Skeletal muscle cell (primary cell): ENCODE measurements at regions not wholly inside any gene's neighbourhood (a gene's known extent, or its start where the extent isn't known, plus 50 kb on each side); places are given as distances from the start of the nearest gene placed in this dataset.
"Not testable (repeated sequence)": the region's sequence is repeated elsewhere in the genome, so short reads cannot be mapped to it uniquely, and the experiment has no call there.

Experiments used
- DNase-seq: peaks from one replicate; pipeline ENCODE4 v3.0.0-alpha.2; 2010; ENCODE audit warnings: low read depth
- H3K4me3 ChIP-seq: 2 replicates; pipeline ENCODE4 v1.5.1; 2011; ENCODE audit warnings: low read depth, mild to moderate bottlenecking, control low read depth, low read length, moderate library complexity

GRCh38 chrX:150094996-150095395 is 156.7 kb upstream of the EOLA2 start:
- DNase-seq: no peak
- no peak overlapping the region for H3K4me3 ChIP-seq

DNA sequence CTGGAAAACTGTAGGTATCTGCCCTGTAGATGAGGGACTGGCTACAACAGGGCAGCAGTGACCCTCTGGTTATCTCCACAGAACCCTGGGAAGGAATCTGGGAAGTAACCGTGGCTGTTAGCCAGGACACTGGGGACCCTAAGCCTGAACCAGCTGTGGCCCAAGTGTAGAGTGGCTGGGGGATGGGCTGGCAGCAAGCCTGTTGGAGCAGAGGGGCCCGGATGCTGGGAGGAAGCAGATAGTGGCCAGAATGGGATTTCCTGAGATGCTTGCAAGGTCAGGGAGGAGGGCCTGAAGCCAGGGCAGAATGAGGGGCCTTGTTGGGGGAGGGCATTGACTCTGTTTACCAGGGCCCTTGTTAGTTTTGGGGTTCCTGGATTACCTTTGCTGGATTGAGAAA is 161.0 kb upstream of the EOLA2 start:
- DNase-seq: no peak
- H3K4me3 ChIP-seq: no peak overlapping the region

DNA sequence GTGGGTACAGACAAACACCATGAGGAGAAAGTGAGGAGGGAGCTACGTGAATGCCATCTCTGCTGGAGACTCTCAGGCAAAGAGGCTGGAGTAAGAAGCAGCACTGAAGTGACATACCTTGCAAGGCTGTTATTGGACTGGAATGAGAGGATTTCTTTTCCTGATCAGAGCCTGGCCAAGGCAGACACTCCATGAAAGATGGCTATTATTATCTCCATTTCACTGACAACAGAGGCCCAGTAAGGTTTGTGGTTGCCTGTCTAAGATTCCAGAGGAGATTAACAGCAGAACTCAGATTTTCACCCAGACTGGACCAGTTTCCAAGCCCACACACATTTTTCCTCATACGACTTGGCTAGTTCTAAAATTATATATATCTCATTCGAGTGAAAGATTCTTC is 162.0 kb upstream of the EOLA2 start:
- H3K4me3 ChIP-seq: no peak overlapping the region
- DNase-seq: no peak

- DNase-seq: no peak
Observed at GRCh38 chrX:150118476-150118875, 180.2 kb upstream of the EOLA2 start.

GRCh38 chrX:150119323-150119722 is 181.0 kb upstream of the EOLA2 start:
- no peak for DNase-seq
- H3K4me3 ChIP-seq: no peak overlapping the region

More at GRCh38 chrX:150118476-150118875, 180.2 kb upstream of the EOLA2 start:
- H3K4me3 ChIP-seq: no peak overlapping the region

DNA sequence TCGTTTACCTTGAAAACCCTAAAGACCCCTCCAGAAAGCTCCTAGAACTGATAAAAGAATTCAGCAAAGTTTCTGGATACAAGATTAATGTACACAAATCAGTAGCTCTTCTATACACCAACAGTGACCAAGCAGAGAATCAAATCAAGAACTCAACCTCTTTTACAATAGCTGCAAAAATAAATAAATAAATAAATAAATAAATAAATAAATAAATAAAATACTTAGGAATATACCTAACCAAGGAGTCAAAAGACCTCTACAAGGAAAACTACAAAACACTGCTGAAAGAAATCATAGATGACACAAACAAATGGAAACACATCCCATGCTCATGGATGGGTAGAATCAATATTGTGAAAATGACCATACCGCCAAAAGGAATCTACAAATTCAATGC is 186.8 kb upstream of the EOLA2 start:
- not testable (repeated sequence) for H3K4me3 ChIP-seq, DNase-seq

GRCh38 chrX:150127216-150127615 is 188.9 kb upstream of the EOLA2 start:
- no peak for DNase-seq
- H3K4me3 ChIP-seq: no peak overlapping the region

- DNase-seq: no peak
- no peak overlapping the region for H3K4me3 ChIP-seq
Observed at GRCh38 chrX:150143721-150144440, 205.6 kb upstream of the EOLA2 start.

- no peak for DNase-seq
- H3K4me3 ChIP-seq: no peak overlapping the region
Observed at GRCh38 chrX:150146271-150146896, 208.1 kb upstream of the EOLA2 start.

DNA sequence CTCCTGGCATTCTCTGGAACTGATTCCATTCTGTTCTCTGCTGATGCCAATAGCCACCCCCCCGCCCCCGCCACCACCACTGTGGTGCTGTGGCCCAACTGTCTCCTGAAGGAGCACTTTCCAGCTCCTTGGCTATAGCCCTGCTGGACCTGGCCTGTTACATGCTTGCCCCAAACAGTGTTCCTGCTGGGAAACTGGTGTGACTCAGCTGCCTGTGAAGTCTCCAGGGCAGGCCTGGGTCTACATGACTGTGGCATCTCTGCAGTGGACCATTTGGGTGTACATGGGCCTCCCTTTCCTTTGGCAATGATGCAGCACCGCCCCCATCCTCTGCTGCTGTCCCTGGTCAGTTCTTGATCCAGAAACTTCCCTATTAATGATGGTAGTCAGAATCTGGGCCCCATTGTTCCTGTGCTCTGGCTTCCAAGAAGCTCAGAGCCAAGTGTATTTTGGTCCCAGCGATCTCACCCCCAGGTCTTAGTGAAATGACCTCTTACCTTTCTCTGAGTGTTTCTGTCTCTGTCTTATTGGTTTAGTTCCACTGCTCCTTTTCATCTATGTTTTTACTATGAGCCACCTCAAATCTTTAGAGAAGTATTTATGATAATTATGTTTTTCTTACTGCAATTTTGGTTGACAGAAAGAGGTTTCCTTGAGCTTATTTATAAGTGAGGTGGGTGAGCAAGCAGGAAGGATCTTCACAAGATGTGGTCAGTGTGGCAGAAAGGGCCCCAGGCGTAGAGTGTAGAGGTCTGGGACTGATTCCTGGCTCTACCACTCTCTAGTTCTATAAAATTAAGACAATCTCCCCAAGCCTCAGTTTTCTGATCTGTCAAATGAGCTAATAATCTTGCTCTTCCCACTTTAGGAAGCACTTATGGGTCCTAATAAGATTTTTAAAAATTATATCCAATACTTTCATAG is 210.7 kb upstream of the EOLA2 start:
- DNase-seq: no peak
- no peak overlapping the region for H3K4me3 ChIP-seq

DNA sequence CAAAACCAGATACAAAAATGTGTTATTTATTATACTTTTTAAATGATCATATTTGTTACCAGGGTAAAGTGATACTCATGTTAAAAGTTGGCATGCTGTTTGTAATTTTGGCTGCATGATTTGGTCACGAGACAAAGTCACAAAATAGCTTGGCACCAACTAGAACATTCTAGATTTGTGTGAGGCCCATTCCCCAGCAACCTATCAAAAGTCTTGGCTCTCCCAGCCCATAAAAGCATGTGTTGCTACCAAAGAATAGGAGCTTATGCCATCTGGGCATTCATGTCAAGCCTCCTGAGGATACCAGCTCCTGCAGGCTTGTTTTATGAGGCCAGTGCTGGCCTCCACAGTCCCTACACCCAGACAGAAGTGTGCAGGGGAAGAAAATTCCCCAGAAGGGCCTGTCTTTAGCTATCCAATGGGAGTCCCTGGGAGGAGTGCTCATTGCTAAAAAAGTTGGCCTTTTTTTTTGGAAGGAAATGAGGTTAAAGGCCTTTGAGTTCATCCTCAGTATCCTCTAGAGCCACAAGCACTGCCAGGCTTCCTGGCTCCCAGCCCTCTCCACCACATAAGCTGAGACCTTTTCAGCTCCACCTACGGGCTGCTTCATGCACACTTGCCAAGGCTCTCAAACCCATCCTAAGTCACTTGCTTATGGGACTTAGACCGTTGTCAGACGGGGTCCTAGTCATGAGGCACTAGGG is 211.9 kb upstream of the EOLA2 start:
- H3K4me3 ChIP-seq: no peak overlapping the region
- no peak for DNase-seq

- no peak for DNase-seq
- H3K4me3 ChIP-seq: no peak overlapping the region
Observed at GRCh38 chrX:150150780-150151125, 212.4 kb upstream of the MAMLD1 start.

- DNase-seq: no peak
- no peak overlapping the region for H3K4me3 ChIP-seq
Observed at GRCh38 chrX:150152036-150152435, 211.1 kb upstream of the MAMLD1 start.

DNA sequence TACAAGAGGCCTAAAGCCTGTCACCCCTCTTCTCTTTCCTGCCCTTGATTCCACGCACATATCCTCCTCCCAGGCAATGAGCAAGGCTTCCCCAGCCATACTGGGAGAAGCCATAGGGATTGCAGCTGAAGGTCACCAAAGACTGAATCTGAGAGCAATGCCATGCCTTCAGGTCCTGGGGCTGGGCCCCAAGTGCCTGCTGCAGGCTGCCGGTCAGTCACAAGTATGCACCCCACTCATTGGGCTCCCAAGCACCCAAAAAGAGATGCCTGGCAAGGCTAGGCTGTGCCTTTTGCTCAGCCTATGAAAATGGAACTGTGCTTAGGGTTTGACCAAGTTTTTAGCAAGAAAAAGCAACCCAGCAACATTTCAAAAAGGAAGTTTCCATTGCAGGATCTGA is 210.6 kb upstream of the MAMLD1 start:
- H3K4me3 ChIP-seq: no peak overlapping the region
- DNase-seq: no peak

GRCh38 chrX:150155436-150156035 is 207.6 kb upstream of the MAMLD1 start:
- H3K4me3 ChIP-seq: no peak overlapping the region
- DNase-seq: peak; percentile 31

GRCh38 chrX:150156615-150157014 is 206.5 kb upstream of the MAMLD1 start:
- no peak overlapping the region for H3K4me3 ChIP-seq
- no peak for DNase-seq

DNA sequence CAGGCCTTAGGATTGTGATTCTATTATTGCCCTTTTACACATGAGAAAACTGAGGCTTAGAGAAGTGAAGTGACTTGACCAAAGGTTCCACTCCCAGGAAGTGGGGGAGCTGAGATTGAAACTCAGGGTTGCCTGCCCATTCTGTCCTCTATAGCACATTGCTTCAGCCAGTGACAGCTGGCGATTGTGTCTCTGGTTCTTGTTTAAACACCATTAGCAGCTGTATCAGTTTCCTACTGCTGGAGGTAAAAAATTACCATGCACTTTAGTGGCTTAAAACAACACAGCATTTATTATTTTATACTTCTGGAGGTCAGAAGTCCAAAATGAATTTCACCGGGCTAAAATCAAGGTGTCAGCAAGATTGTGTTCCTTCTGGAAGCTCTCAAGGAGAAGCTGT is 205.8 kb upstream of the MAMLD1 start:
- DNase-seq: no peak
- H3K4me3 ChIP-seq: no peak overlapping the region

DNA sequence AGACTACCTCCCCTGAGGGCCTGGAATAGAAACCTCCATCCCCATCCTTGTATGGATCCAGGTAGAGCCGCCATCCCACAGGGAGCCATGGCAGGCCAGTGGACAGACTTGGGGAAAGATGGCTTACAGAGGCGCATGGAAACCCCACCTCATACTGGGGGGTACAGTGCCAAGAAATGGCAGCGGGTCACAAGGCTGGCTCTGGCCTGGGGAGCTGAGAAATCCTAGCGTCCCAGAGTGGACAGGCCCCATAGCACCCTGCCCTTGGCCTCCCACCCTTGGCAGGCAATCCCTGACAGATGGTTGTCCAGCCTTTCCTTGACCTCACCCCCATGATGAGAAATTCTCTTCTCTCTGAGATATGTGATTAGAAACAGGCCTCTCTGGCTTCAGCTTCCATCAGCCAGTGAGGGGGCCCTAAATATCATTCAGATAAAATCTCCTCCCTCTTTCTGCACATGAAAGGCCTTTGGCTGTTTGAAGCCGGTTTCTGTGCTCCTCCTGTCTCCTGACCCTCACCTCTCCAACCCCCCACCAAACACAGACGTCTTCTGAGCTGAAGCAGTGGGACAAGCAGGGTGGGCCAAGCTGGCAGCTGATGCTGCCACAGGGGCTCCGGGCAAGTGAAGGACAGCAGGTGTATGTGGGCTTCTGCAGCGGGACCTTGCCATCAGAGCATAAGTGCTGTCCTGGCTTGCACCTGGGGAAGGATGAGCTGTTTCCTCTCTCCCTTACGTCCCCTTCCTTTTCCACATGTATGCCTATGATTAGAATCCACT is 204.4 kb upstream of the MAMLD1 start:
- DNase-seq: no peak
- H3K4me3 ChIP-seq: no peak overlapping the region

- H3K4me3 ChIP-seq: no peak overlapping the region
- DNase-seq: no peak
Observed at GRCh38 chrX:150159537-150159936, 203.6 kb upstream of the MAMLD1 start.
